Sigmoid colon (tissue), 6 donors: ENCODE measurements at regions not wholly inside any gene's neighbourhood (a gene's known extent, or its start where the extent isn't known, plus 50 kb on each side); places are given as distances from the start of the nearest gene placed in this dataset.

ENCODE experiments used
- DNase-seq: peaks from one replicate; pipeline ENCODE4 v3.0.0-alpha.2; 2019
- H3K27ac ChIP-seq, 4 donors: fragments of 200-600 bp; sonication (generic); one replicate each; pipeline ENCODE4 v1.5.1; 2016 to 2019; ENCODE audit warnings: mild to moderate bottlenecking in 1 of 4
- H3K27me3 ChIP-seq, 3 donors: fragments of 200-600 bp; sonication (generic); one replicate each; pipeline ENCODE4 v1.5.1; 2019; ENCODE audit warnings: mild to moderate bottlenecking in 1 of 3
- H3K36me3 ChIP-seq, 4 donors: fragments of 200-600 bp; sonication (generic); one replicate each; pipeline ENCODE4 v1.5.1; 2016 to 2019
- H3K4me1 ChIP-seq, 4 donors: fragments of 200-600 bp; sonication (generic); one replicate each; pipeline ENCODE4 v1.5.1; 2017 to 2019
- H3K4me3 ChIP-seq, 4 donors: fragments of 200-600 bp; sonication (generic); one replicate each; pipeline ENCODE4 v1.5.1; 2017 to 2019; ENCODE audit warnings: mild to moderate bottlenecking in 2 of 4, moderate library complexity in 1 of 4
- H3K9me3 ChIP-seq, 4 donors: fragments of 200-600 bp in 3 of 4; sonication (generic) in 3 of 4; one replicate each; pipeline versions ENCODE4 v1.5.1 to v1.6.1; 2013 to 2019
- CTCF ChIP-seq, 4 experiments: fragments of 450-650 bp in 3 of 4; fragments of 200-600 bp in 1 of 4; IDR thresholded peaks; one replicate each; pipeline ENCODE4 v1.5.1; 2016 to 2019; ENCODE audit warnings: antibody characterized with exemption in 4 of 4, mild to moderate bottlenecking in 3 of 4, moderate library complexity in 2 of 4
- EP300 ChIP-seq, 4 donors: sonication (generic); formaldehyde crosslinking; IDR thresholded peaks; one replicate each; pipeline ENCODE4 v1.6.1; 2017; ENCODE audit warnings: antibody characterized with exemption in 4 of 4
- POLR2A ChIP-seq, 2 donors: fragments of 450-650 bp; IDR thresholded peaks; one replicate each; pipeline ENCODE4 v1.6.1; 2016; ENCODE audit warnings: antibody characterized with exemption in 2 of 2, mild to moderate bottlenecking in 2 of 2, moderate library complexity in 2 of 2
- POLR2AphosphoS5 ChIP-seq, 4 donors: sonication (generic); formaldehyde crosslinking; IDR thresholded peaks; one replicate each; pipeline ENCODE4 v1.6.1; 2017; ENCODE audit warnings: antibody characterized with exemption in 4 of 4
- WGBS, 2 donors: extraction: QIAGEN DNeasy Blood & Tissue Kit; methylation state at CpG; one replicate each; pipeline ENCODE4 v1.1.7; 2013; 5-methylcytosine and 5-hydroxymethylcytosine counted together
- intact Hi-C: fragments of 100-400 bp; cut with DNase I; formaldehyde crosslinking; loops from one replicate; pipeline ENCODE4 v1.15.1; 2023
- donor health status: healthy with polysubstance abuse.
- donor health status: healthy.

GRCh38 chr15:47640079-47640478 is 77.2 kb upstream of the SEMA6D start:
- TF ChIP-seq POLR2AphosphoS5 (IDR thresholded peaks at IDR 0.05) (no peak), CTCF (IDR thresholded peaks at IDR 0.05) (no peak), EP300 (IDR thresholded peaks at IDR 0.05) (no peak), POLR2A (IDR thresholded peaks at IDR 0.05) (no peak)
- Histone ChIP-seq H3K4me3 (no peak overlapping the region), H3K27ac (no peak overlapping the region), H3K4me1 (no peaks in the 10 kb centered on the region), H3K27me3 (no peaks in the 10 kb centered on the region), H3K9me3 (no peaks in the 10 kb centered on the region), H3K36me3 (no peaks in the 10 kb centered on the region)
- intact Hi-C loops = no loop called here
- no peak for DNase-seq
- 95 to 96% methylated on average over 5 of the region's 5 CpGs for WGBS, 2 donors

- DNase-seq = no peak
- H3K4me1 ChIP-seq = no peaks in the 10 kb centered on the region
- H3K9me3 ChIP-seq = no peaks in the 10 kb centered on the region
- H3K4me3 ChIP-seq = no peak overlapping the region
- WGBS, 2 donors = 89 to 93% methylated on average over 7 of the region's 7 CpGs
- no peaks in the 10 kb centered on the region for H3K36me3 ChIP-seq
- intact Hi-C loops = no loop called here
- no peak overlapping the region for H3K27ac ChIP-seq
- no peak for TF ChIP-seq POLR2AphosphoS5 (IDR thresholded peaks at IDR 0.05)
- TF ChIP-seq EP300 (IDR thresholded peaks at IDR 0.05) = no peak
- no peak for TF ChIP-seq CTCF (IDR thresholded peaks at IDR 0.05)
- no peak for TF ChIP-seq POLR2A (IDR thresholded peaks at IDR 0.05)
- H3K27me3 ChIP-seq = no peaks in the 10 kb centered on the region
Observed at GRCh38 chr15:47640901-47641300, 76.4 kb upstream of the SEMA6D start.

GRCh38 chr15:47644722-47645121 is 72.6 kb upstream of the SEMA6D start:
- intact Hi-C loops = no loop called here
- no peak overlapping the region for H3K27ac ChIP-seq
- no peaks in the 10 kb centered on the region for H3K9me3 ChIP-seq
- H3K27me3 ChIP-seq = no peaks in the 10 kb centered on the region
- no peak overlapping the region for H3K4me3 ChIP-seq
- no peak for TF ChIP-seq EP300 (IDR thresholded peaks at IDR 0.05)
- no peak for TF ChIP-seq POLR2AphosphoS5 (IDR thresholded peaks at IDR 0.05)
- no peak for TF ChIP-seq POLR2A (IDR thresholded peaks at IDR 0.05)
- TF ChIP-seq CTCF (IDR thresholded peaks at IDR 0.05) = no peak
- no peak for DNase-seq
- no peaks in the 10 kb centered on the region for H3K4me1 ChIP-seq
- 67 to 90% methylated on average over 3 of the region's 3 CpGs for WGBS, 2 donors
- no peaks in the 10 kb centered on the region for H3K36me3 ChIP-seq

- Histone ChIP-seq H3K9me3 (no peaks in the 10 kb centered on the region), H3K36me3 (no peaks in the 10 kb centered on the region), H3K4me1 (no peaks in the 10 kb centered on the region), H3K4me3 (no peak overlapping the region), H3K27me3 (no peaks in the 10 kb centered on the region), H3K27ac (no peak overlapping the region)
- TF ChIP-seq EP300 (IDR thresholded peaks at IDR 0.05) (no peak), CTCF (IDR thresholded peaks at IDR 0.05) (no peak), POLR2AphosphoS5 (IDR thresholded peaks at IDR 0.05) (no peak), POLR2A (IDR thresholded peaks at IDR 0.05) (no peak)
- no peak for DNase-seq
- 75 to 84% methylated on average over 3 of the region's 3 CpGs for WGBS, 2 donors
- intact Hi-C loops = no loop called here
Observed at GRCh38 chr15:47650564-47650963, 66.7 kb upstream of the SEMA6D start.

- DNase-seq = no peak
- intact Hi-C loops = no loop called here
Observed at GRCh38 chr15:47652328-47652727, 65.0 kb upstream of the SEMA6D start.

More at GRCh38 chr15:47652328-47652727, 65.0 kb upstream of the SEMA6D start:
- H3K27ac ChIP-seq = no peak overlapping the region
- no peaks in the 10 kb centered on the region for H3K9me3 ChIP-seq
- no peaks in the 10 kb centered on the region for H3K27me3 ChIP-seq
- 72 to 81% methylated on average over 7 of the region's 7 CpGs for WGBS, 2 donors
- H3K4me3 ChIP-seq = no peak overlapping the region
- H3K36me3 ChIP-seq = no peaks in the 10 kb centered on the region
- no peak for TF ChIP-seq POLR2AphosphoS5 (IDR thresholded peaks at IDR 0.05)
- TF ChIP-seq EP300 (IDR thresholded peaks at IDR 0.05) = no peak
- TF ChIP-seq CTCF (IDR thresholded peaks at IDR 0.05) = no peak
- no peak for TF ChIP-seq POLR2A (IDR thresholded peaks at IDR 0.05)
- H3K4me1 ChIP-seq = no peaks in the 10 kb centered on the region
